NCI-H2029 treated with DMSO at 0.1 percent for 48 hours (cell line): ENCODE measurements at regions not wholly inside any gene's neighbourhood (a gene's known extent, or its start where the extent isn't known, plus 50 kb on each side); places are given as distances from the start of the nearest gene placed in this dataset.

ENCODE experiments used
- DNase-seq: peaks from one replicate; lab custom pipeline; 2025; lab: John Stamatoyannopoulos, UW

DNA sequence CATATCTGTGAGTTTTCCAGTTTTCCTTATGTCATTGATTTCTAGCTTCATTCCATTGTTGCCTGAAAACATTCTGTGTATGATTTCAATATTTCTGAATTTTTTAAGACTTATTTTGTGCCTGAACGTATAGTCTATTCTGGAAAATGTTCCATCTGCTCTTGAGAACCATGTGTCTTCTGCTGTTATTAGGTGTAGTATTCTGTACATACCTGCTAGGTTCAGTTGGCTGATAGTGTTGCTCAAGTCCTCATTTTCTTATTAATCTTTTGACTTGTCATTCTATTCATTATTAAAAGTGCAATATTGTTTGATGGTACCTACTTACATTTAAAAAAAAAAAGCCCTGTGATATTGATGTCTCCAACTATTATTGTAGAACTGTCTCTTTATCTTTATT, 869.8 kb upstream of the MAN1A1 start:
- DNase-seq = no peak

DNA sequence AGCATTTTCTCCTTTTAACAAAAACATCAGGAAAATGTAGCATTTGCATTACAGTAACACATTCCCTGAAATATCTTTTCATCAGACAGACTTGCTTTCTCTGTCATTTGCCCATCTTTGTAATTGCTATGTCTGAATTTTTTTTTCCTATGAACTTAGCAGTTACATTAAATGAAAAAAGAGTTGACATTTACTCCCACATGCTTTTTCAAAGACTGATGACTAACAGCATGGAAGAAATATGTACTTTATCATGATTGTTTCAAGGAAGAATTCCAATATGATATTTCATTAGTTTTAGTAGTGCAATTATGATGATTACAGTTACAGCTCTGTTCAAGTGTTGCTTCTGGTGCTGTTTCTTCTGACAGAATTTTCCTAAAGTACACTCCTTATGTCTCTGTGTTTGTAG, 864.5 kb upstream of the MAN1A1 start:
- no peak for DNase-seq

DNA sequence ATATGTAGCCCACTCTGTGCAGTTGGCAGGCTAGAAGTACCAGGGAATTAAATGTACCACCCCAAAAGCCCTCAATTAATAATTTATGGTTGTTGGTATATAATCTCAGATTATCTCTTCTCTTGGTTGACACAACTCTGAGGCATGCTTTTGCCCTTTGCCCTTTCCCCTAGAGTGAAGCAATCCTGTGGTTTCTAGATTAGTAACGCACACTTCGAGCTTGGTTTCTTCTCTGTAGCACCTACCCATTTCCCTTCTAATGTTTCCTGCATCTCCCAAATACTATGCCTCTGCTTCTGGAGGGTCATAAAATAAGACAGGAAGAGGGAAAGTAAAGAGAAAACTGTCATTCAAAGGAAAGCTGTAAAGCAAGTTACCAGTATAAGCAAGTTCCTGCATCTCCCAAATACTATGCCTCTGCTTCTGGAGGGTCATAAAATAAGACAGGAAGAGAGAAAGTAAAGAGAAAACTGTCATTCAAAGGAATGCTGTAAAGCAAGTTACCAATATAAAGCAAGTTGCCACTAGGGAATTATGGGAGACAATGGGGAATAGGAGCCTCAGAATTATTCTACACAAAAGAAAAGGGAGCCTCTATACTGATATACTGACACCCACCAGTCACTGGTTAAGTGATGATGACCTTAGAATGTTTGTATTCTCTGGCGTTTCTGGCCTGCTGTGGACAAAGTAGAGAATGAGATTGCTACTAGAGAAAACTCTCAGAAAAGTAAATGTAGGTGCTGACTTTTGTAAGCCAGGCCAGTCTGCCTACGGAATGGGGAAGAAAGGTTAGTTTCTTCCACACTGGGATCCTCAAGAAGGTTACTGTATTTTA, 862.6 kb upstream of the MAN1A1 start:
- no peak for DNase-seq

DNA sequence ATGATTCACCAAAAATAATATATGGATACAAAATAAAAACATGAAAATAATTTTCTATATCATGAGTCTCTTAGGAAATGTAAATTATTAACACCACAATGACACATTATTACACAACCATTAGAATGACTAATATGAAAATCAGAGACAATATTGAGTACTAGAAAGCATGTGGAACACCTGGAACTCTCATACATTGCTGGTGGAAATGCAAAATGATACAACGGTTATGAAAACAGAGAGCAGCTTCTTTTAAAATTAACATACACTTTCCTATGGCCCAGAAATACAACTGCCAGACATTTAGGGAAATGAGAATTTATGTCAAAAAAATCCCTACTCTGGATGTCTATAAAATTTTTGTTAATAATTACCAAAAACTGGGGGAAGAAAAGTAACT, 853.3 kb upstream of the MAN1A1 start:
- DNase-seq = no peak

DNA sequence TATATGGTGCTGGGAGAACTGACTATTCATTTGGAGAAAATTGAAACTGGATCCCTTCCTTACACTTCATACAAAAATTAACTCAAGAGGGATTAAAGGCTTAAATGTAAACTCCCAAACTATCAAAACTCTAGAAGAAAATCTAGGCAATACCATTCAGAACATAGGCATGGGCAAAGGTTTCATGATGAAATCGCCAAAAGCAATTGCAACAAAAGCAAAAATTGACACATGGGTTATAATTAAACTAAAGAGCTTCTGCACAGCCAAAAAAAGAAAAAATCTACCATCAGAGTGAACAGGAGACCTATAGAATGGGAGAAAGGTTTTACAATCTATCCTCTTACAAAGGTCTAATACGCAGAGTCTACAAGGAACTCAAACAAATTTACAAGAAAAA, 851.3 kb upstream of the MAN1A1 start:
- no peak for DNase-seq

DNA sequence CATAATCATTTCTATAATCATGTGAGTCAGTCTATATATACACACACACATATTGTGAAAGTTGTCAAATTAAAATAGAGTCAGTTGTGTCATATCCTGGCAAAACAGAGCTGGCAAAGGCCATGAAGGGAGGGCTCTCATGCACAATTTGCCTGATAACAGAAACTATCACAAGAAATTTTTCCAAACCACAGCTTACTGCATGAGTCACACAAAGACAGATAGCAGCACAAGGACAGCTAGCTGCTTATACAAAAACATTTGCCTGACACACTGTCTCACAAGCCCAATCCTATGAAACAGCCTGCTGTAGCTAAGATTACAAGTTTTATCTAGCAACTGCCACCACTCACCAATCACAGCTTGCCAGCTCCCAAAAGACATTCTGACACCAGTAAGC, 848.5 kb upstream of the MAN1A1 start:
- no peak for DNase-seq

DNA sequence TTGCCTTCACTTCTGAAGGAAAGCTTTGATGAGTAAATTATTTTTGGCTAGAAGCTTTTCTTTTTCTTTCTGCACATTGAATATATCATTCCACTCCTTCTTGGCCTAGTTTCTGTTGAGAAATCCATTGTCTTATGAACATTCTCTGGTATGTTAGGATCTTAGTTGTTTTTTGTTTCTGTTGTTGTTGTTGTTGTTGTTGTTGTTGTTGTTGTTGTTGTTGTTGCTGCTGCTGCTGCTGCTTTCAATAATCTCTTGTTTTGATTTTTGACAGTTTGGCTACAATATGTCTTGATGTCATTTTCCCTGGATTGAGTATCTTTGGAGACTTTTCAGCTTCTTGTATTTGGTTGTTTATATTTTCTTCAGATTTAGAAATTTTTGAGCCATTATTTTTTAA, 836.5 kb upstream of the MAN1A1 start:
- no peak for DNase-seq

DNA sequence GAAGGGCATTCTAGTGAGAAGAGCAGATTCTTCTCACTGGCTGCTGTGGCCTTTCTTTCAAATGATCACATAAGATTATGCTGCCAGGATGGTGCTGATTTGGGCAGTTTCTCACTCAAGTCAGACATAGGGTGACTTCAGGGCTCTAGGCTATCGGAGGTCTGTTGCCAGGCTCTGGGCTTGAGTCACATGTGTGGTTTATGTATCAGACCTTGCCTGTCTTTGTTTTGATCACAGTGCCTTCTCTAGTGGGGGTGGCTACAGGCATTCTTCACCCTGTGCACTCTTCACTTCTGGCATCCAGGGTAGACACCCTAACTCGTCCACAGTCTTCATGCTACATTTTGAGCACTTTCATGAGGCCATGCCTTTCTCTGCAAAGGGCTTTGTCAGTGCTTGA, 823.7 kb upstream of the MAN1A1 start:
- no peak for DNase-seq

DNA sequence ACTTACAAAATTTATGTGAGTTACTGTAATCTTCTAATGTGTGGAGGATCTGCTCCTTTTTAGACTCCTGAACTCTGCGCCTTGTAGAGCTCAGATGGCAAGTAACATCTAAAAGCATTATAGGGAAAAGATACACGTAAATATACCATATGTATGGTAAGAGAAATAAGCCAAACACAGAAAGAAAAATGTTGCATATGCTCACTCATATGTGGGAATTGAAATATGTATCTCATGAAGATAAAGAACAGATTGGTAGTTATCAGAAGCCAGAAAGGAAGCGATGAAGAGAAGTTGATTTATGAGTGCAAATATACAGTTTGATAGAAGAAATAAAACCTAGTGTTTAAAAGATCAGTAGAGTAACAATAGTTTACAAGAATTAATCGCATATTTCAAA, 815.0 kb upstream of the MAN1A1 start:
- no peak for DNase-seq

DNA sequence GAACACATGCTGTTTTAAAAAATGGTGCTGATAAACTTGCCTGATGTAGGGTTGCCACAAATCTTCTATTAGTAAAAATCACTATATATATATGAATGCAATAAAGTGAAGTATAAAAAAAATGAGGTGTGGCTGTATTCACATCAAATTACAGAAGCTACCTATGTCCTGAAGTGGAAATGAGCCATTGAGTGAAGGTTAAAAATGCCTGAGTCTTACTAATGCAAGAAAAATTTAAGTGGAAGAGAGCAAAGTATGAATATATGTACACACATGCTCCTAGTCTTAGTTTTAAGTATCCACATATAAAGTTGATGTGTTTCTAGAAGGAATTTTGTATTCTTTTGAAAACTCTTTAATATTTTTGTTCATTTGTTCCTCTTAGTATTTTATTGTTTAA, 808.3 kb upstream of the MAN1A1 start:
- no peak for DNase-seq

DNA sequence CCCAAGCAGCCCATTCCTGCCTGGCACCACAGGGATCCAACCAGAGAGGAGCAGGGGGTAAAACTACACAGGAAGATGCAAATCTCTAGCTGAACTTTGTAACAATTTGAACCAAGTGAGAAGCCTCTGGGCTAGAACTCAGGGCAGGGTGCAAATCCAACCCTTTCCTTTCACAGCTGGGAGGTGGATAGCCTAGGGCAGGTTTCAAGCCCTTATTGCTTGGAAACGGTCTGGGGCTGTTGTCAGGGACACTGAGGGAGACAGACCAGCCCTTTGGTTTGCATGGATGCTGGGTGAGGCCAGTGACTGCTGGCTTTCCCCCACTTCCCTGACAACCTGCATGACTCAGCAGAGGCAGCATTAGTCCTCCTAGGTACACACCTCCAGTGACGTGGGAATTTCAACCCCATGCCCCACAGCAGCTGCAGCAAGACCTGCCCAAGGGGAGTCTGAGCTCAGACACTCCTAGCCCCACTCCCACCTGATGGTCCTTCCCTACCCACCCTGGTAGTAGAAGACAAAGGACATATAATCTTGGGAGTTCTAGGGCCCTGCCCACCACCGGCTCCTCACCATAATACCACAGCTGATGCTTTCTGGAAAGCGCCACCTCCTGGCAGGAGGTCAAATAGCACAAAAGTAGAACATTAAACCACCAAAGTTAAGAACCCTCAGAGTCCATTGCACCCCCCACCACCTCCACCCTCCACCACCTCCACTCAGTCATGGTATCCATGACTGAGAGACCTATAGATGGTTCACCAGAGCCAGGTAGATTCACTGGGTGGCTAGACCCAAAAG, 797.7 kb upstream of the MAN1A1 start:
- no peak for DNase-seq

DNA sequence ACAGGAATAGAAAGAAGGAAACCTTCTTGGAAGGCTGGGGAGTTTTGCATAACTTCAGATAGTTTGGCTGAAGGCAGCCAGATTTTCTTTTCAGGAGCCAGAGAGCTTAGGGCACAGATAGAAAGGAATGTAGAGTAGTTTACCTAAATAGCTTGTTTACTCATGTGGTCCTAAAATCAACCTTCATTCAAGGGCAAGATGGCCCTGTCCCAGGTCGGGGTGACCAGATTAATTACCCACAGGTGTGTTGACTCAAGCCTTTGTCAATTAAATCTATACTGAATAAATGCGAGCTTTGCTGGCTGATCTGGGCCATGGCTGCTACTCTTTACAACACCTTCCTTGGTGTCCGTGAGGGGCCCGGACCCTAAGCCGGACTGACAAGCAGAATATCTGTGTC, 792.0 kb upstream of the MAN1A1 start:
- DNase-seq = no peak

DNA sequence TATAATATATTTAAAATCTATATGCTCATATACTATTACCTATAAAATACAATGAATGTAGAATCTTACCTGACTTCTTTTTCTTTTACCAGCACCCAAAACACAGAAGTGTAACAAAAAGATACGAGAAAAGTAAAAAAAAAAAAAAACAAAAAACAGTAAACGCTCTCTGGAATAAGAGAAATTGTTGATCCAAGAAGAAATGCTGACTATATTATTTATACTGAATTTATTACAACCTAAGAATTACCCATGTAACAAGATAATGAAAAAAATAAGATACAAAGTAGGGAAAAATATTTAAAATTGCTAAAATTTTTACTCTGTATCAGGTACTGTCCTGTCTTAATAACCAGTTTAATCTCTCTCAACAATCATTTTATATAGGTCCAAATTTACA, 787.9 kb upstream of the MAN1A1 start:
- no peak for DNase-seq

DNA sequence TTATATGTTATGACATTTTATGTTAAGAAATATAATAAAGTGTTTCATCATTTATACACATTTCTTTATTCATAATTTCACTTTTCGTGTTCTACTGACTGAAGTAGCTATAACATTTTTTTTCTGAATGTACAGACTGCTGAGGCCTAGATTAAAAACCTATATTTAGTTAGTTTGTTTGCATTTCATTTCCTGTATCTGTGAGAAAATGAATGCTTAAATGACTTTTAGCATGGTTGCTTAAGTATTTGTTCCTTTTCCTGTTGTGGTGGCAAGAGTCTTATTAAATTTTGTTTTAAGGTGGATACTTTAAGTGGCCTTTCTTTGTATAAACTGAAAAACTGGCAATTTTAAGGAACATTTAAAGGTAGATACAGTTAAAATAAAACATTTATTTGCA, 779.7 kb upstream of the MAN1A1 start:
- no peak for DNase-seq

DNA sequence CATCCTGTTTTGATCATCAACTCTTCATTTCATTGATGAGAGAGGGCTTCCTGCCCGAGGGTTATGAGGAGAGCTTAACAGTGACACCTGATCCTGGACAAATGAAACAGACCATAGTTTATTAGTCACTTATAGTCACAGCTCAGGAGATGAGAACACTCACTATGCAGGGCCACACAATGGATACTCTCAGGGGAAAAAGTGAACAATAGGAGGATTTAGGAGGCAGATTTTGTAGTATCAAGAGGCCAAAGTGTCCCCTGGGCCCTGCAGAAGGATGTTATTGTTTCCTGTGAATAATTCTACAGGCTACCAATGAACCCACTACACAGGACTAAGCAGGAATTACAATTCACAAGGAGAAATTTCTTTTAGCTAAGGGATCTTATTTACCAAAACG, 772.8 kb upstream of the MAN1A1 start:
- peak; percentile 31 for DNase-seq

DNA sequence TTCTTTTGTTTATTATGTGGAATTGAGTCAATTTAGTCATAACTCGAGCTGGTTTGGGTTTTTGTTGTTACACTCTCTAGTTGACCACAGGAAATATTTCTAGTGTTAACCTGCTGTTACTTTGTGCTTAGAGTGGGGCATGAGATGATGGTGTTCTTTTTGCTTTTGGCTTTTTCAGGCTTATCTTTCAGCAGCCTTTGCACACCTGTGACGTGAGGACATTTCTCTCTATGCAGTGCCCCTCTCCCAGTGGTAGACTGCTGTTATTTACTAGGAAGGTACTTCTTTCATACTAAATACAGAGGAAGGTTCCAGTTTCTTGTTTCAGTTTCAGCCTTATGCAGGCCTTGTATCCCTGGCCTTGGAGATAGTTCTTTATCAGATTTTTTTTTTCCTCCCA, 766.8 kb upstream of the MAN1A1 start:
- DNase-seq = no peak

DNA sequence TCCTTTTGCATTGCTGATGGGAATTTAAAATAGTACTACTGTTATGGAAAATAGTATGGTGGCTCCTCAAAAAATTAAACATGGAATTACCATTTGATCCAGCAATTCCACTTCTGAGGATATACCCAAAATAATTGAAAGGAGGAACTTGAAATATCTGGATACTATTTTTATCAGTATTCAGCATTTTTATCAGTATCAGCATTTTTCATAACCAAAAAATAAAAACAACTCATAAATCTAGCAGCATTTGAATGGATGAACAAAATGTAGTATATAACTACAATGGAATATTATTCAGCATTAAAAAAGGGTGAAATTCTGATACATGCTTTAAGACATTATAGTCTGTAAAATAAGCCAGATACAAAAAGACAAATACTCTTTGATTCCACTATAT, 763.4 kb upstream of the MAN1A1 start:
- no peak for DNase-seq

DNA sequence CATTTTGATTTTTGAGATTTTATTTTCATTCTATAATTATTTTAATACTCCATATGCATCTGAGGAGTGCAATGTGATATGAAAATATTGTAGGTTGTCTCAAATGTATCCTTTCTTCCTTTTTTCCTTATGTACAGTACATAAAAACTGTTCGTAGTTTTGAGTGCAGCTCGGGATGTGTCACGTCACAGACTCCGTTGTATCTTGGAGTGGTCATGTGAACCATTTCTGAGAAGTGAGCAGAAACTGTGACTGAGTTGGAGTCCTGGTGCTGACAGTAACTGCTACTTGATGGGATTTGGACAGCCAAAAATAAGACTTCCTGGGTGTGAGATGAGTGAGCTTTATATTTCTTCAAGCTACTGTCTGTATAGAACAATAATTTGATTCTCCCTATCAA, 761.4 kb upstream of the MAN1A1 start:
- DNase-seq = no peak

DNA sequence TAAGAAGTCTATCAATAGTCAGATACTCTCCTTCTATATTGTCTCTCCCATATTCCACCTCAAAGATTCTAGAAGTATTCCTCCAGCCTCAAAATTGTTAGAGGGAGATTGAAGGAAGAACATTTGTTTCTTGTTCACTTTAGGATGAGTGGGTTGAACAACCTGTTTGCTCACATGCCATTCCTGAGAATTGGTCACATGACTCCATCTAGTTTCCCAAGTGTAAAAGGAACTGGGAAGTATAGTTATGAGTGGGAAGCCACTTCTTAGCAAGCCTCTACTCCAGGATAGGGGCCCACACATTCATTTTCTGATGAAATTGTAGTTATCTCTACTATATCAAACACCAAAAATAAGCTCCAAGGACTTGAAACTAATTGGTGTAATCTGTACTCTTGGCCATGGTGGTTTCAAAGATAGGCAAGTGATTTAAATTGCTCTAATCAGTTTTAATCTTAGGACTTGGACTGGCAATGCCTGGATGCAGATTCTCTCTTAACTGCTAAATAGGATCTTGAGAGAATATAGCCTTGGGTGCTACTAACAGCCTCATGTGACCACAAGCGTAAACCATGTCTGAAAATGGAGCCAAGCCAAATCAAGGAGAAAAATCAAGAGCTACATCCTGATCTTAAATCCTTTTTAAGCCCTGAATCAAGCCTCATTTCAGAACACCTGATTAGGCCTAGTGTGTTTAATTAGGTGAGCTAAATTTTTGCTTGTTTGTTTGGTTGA, 758.7 kb upstream of the MAN1A1 start:
- no peak for DNase-seq

DNA sequence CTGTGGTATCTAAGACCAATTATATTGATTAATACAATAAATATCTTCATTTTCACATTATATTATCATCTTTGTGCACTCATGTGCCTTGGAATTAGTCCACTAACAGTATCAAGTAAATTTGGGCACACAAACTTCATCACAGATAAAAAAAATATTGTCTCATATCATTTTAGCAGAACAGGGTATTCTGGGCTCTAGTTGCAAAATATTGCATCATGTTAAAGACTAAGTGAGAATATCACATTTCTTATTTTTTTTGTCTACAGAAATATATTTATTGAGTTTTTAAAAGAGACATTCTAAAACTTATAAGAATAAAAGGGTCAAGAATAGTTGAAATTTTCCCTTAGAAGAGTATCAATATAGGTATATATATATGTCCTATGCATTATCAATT, 754.1 kb upstream of the MAN1A1 start:
- no peak for DNase-seq

DNA sequence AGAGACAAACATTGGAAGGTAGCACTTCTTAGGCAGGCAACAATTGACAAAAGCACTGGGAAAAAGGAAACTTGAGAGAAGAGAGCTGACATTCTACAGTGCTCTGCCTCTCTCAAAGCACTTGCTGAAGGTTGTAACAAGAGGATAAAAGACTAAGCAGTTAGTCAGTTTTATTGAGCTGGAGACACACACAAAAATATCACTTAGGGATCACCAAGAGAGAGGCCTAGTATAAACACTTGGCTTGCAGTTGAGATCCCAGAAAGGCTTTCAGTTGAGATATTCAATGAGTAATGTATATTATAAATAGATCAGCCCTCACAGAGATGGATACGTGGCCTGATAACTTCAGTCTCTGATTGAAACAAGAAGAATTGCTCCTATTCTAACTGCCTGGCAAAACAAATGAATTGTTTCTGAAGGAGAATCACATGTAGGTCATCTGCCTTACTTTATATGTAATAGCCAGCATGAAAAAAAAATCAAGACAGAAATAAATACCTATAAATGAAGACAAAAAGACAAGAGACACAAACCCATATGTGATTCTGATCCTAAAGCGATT, 747.2 kb upstream of the MAN1A1 start:
- no peak for DNase-seq

DNA sequence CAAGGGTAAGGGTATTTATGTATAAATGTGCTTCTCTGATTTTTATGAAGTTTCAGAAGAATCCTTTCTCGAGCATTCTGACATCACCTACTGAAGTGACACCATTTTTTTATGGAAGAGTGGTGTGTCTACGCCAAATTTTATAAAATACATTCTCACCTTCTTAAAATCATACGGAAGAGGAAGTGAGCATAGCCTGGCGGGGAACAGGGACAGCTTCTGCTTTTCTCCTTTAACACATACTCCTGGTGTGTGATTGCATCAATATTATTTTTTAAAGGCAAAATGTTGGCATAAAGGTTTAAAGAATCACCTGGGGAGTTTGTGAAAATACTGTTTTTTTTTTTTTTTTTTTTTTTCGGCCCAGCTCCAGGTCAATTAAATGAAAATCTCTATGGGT, 733.6 kb upstream of the MAN1A1 start:
- DNase-seq = no peak

DNA sequence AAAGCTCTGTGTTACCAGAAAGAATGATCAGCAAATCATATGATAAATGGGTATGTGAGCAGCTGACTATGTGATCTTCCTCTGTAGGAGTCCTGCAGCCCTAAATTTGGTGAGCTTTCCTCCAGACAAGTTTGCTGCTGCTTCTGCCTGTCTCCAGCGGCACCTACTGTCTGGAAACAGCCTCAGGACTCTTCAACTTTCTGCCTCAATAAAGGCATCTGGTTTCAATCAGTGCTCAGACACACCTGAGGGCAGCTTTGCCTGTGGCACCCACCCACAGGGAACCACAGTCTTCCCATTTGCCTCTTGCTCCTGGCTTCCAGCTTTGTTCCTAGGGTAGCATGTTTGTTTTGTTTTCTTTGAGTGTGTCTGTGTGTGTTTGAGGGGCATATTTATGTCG, 727.9 kb upstream of the MAN1A1 start:
- DNase-seq = no peak
